Naive thymus-derived CD4-positive, alpha-beta T cell (primary cell): ENCODE measurements at regions not wholly inside any gene's neighbourhood (a gene's known extent, or its start where the extent isn't known, plus 50 kb on each side); places are given as distances from the start of the nearest gene placed in this dataset.

Source experiments
- ATAC-seq: fragments of 150-1000 bp; cut with Tn5 transposase; 2 replicates; pipeline ENCODE4 v1.10.0; 2021; ENCODE audit warnings: mild to moderate bottlenecking, moderate library complexity
- CTCF ChIA-PET: fragments of 350-600 bp; sonication (Branson Sonifier 250); formaldehyde crosslinking; loops from one replicate; lab custom pipeline; 2021; ENCODE audit warnings: antibody characterized with exemption; lab: Charles Lee
- POLR2A ChIA-PET: fragments of 350-600 bp; sonication (Branson Sonifier 250); formaldehyde crosslinking; loops from one replicate; lab custom pipeline; 2021; ENCODE audit warnings: antibody characterized with exemption, inconsistent platforms; lab: Charles Lee
- DNase-seq, 9 donors: peaks; one replicate each; pipeline versions ENCODE4 v3.0.0 to v3.0.0-alpha.2; 2020 to 2022; ENCODE audit warnings: mixed read lengths in 1 of 9
- H3K27ac ChIP-seq: one replicate; pipeline ENCODE4 v1.7.0; 2013; ENCODE audit warnings: mild to moderate bottlenecking, low read depth, low read length, moderate library complexity
- H3K27me3 ChIP-seq, 2 donors: one replicate each; pipeline ENCODE4 v1.7.0; 2013; ENCODE audit warnings: low read length in 2 of 2, mild to moderate bottlenecking in 2 of 2, moderate library complexity in 2 of 2; ENCODE audit not compliant: control insufficient read depth in 2 of 2, insufficient read depth in 2 of 2
- H3K36me3 ChIP-seq, 3 experiments: 1 replicate in 2 of 3; 2 replicates in 1 of 3; pipeline ENCODE4 v1.7.0; 2013; ENCODE audit warnings: low read length in 3 of 3, mild to moderate bottlenecking in 3 of 3, moderate library complexity in 1 of 3; ENCODE audit not compliant: insufficient read depth in 3 of 3, control insufficient read depth in 2 of 3
- H3K4me1 ChIP-seq, 2 donors: one replicate each; pipeline ENCODE4 v1.7.0; 2013; ENCODE audit warnings: low read length in 2 of 2, mild to moderate bottlenecking in 2 of 2, moderate library complexity in 1 of 2; ENCODE audit not compliant: control insufficient read depth in 2 of 2, insufficient read depth in 2 of 2
- H3K4me3 ChIP-seq: 2 replicates; pipeline ENCODE4 v1.7.0; 2013; ENCODE audit warnings: mild to moderate bottlenecking, low read length
- H3K9me3 ChIP-seq, 3 experiments: 1 replicate in 2 of 3; 2 replicates in 1 of 3; pipeline ENCODE4 v1.7.0; 2013; ENCODE audit warnings: low read length in 3 of 3; ENCODE audit not compliant: control insufficient read depth in 2 of 3
- H3K27ac Mint-ChIP-seq, 9 donors: one replicate each; pipeline ENCODE4 v1.8.0; 2020 to 2022; ENCODE audit warnings: mixed read lengths in 9 of 9, mild to moderate bottlenecking in 8 of 9, moderate library complexity in 5 of 9, inconsistent platforms in 2 of 9
- H3K27me3 Mint-ChIP-seq, 5 donors: one replicate each; pipeline ENCODE4 v1.8.0; 2021 to 2022; ENCODE audit warnings: mixed read lengths in 5 of 5, mild to moderate bottlenecking in 1 of 5
- H3K36me3 Mint-ChIP-seq, 5 donors: one replicate each; pipeline ENCODE4 v1.8.0; 2020 to 2022; ENCODE audit warnings: mixed read lengths in 5 of 5, mild to moderate bottlenecking in 3 of 5, inconsistent platforms in 1 of 5
- H3K4me1 Mint-ChIP-seq, 7 donors: one replicate each; pipeline ENCODE4 v1.8.0; 2020 to 2022; ENCODE audit warnings: mixed read lengths in 7 of 7, mild to moderate bottlenecking in 3 of 7, inconsistent platforms in 1 of 7
- H3K4me3 Mint-ChIP-seq, 10 donors: one replicate each; pipeline ENCODE4 v1.8.0; 2020 to 2022; ENCODE audit warnings: mild to moderate bottlenecking in 10 of 10, mixed read lengths in 10 of 10, moderate library complexity in 6 of 10, inconsistent platforms in 2 of 10
- H3K9me3 Mint-ChIP-seq, 11 donors: one replicate each; pipeline ENCODE4 v1.8.0; 2020 to 2022; ENCODE audit warnings: mixed read lengths in 11 of 11, mild to moderate bottlenecking in 4 of 11, inconsistent platforms in 1 of 11, moderate library complexity in 1 of 11
- intact Hi-C, 2 donors: fragments of 100-400 bp; cut with micrococcal nuclease; formaldehyde crosslinking; loops; one replicate each; pipeline ENCODE4 v1.15.1; 2023

- no peaks in the 10 kb centered on the region for H3K4me1 ChIP-seq
- ChIA-PET POLR2A (no interaction called here), CTCF (no interaction called here)
- H3K27me3 ChIP-seq = no peaks in the 10 kb centered on the region
- no peaks in the 10 kb centered on the region for H3K36me3 ChIP-seq
- intact Hi-C loops = no loop called here
- H3K9me3 Mint-ChIP-seq = peaks cover 0 to 1% (median 0%) of the 10 kb centered on the region in 11 donors
- no peak overlapping the region for H3K4me3 Mint-ChIP-seq
- DNase-seq (no peak), ATAC-seq (no peak)
- H3K27me3 Mint-ChIP-seq = peaks cover 6 to 28% (median 11%) of the 10 kb centered on the region in 5 donors
- no peak overlapping the region for H3K27ac Mint-ChIP-seq
- H3K27ac ChIP-seq = no peak overlapping the region
- H3K36me3 Mint-ChIP-seq = no peaks in the 10 kb centered on the region
- no peaks in the 10 kb centered on the region for H3K9me3 ChIP-seq
- H3K4me1 Mint-ChIP-seq = no peaks in the 10 kb centered on the region
- H3K4me3 ChIP-seq = no peak overlapping the region
Measured at GRCh38 chr16:26525856-26526255, 540.9 kb upstream of the C16orf82 start.

GRCh38 chr16:26526633-26527032, 540.1 kb upstream of the C16orf82 start:
- Histone ChIP-seq H3K9me3 (no peaks in the 10 kb centered on the region), H3K27ac (no peak overlapping the region), H3K36me3 (no peaks in the 10 kb centered on the region), H3K27me3 (no peaks in the 10 kb centered on the region), H3K4me3 (no peak overlapping the region), H3K4me1 (no peaks in the 10 kb centered on the region)
- Mint-ChIP-seq H3K4me3 (no peak overlapping the region), H3K27ac (no peak overlapping the region), H3K4me1 (no peaks in the 10 kb centered on the region), H3K9me3 (peaks cover 0 to 1% (median 0%) of the 10 kb centered on the region in 11 donors), H3K36me3 (no peaks in the 10 kb centered on the region), H3K27me3 (peaks cover 6 to 25% (median 11%) of the 10 kb centered on the region in 5 donors)
- POLR2A ChIA-PET = no interaction called here
- no peak for DNase-seq
- CTCF ChIA-PET = no interaction called here
- ATAC-seq = no peak
- intact Hi-C loops = no loop called here

- Mint-ChIP-seq H3K4me1 (no peaks in the 10 kb centered on the region), H3K27me3 (peaks cover 5 to 33% (median 11%) of the 10 kb centered on the region in 5 donors), H3K9me3 (peaks cover 0 to 1% (median 0%) of the 10 kb centered on the region in 11 donors), H3K27ac (no peak overlapping the region), H3K36me3 (no peaks in the 10 kb centered on the region), H3K4me3 (no peak overlapping the region)
- no peaks in the 10 kb centered on the region for H3K36me3 ChIP-seq
- CTCF ChIA-PET = no interaction called here
- no peaks in the 10 kb centered on the region for H3K9me3 ChIP-seq
- POLR2A ChIA-PET = no interaction called here
- intact Hi-C loops = no loop called here
- no peak overlapping the region for H3K4me3 ChIP-seq
- no peak overlapping the region for H3K27ac ChIP-seq
- no peaks in the 10 kb centered on the region for H3K4me1 ChIP-seq
- DNase-seq (no peak), ATAC-seq (no peak)
- H3K27me3 ChIP-seq = no peaks in the 10 kb centered on the region
Measured at GRCh38 chr16:26530584-26531289, 536.0 kb upstream of the C16orf82 start.

- no peak overlapping the region for H3K4me3 Mint-ChIP-seq
- ChIA-PET POLR2A (no interaction called here), CTCF (no interaction called here)
Measured at GRCh38 chr16:26531290-26531730, 535.4 kb upstream of the C16orf82 start.

GRCh38 chr16:26532456-26532855, 534.3 kb upstream of the C16orf82 start:
- Mint-ChIP-seq H3K36me3 (no peaks in the 10 kb centered on the region), H3K27me3 (peaks cover 2 to 39% (median 3%) of the 10 kb centered on the region in 5 donors), H3K4me3 (no peak overlapping the region), H3K4me1 (no peaks in the 10 kb centered on the region), H3K27ac (no peak overlapping the region), H3K9me3 (no peaks in the 10 kb centered on the region)
- no peaks in the 10 kb centered on the region for H3K27me3 ChIP-seq
- DNase-seq = no peak
- ChIA-PET CTCF (no interaction called here), POLR2A (no interaction called here)
- no peak overlapping the region for H3K4me3 ChIP-seq
- H3K4me1 ChIP-seq = no peaks in the 10 kb centered on the region
- ATAC-seq = no peak
- H3K36me3 ChIP-seq = no peaks in the 10 kb centered on the region
- no peak overlapping the region for H3K27ac ChIP-seq
- intact Hi-C loops = no loop called here
- H3K9me3 ChIP-seq = no peaks in the 10 kb centered on the region

More at GRCh38 chr16:26531290-26531730, 535.4 kb upstream of the C16orf82 start:
- Histone ChIP-seq H3K36me3 (no peaks in the 10 kb centered on the region), H3K4me3 (no peak overlapping the region), H3K4me1 (no peaks in the 10 kb centered on the region), H3K27ac (no peak overlapping the region), H3K9me3 (no peaks in the 10 kb centered on the region), H3K27me3 (no peaks in the 10 kb centered on the region)
- Mint-ChIP-seq H3K27me3 (peaks cover 3 to 32% (median 7%) of the 10 kb centered on the region in 5 donors), H3K36me3 (no peaks in the 10 kb centered on the region), H3K9me3 (no peaks in the 10 kb centered on the region), H3K4me1 (no peaks in the 10 kb centered on the region), H3K27ac (no peak overlapping the region)
- intact Hi-C loops = no loop called here
- DNase-seq (no peak), ATAC-seq (no peak)

GRCh38 chr16:26542198-26542597, 524.5 kb upstream of the C16orf82 start:
- intact Hi-C loops = no loop called here
- CTCF ChIA-PET = no interaction called here
- H3K27ac Mint-ChIP-seq = no peak overlapping the region

GRCh38 chr16:26546573-26546972, 520.2 kb upstream of the C16orf82 start:
- POLR2A ChIA-PET = no interaction called here
- Histone ChIP-seq H3K27me3 (no peaks in the 10 kb centered on the region), H3K36me3 (no peaks in the 10 kb centered on the region), H3K4me3 (no peak overlapping the region), H3K9me3 (no peaks in the 10 kb centered on the region), H3K4me1 (no peaks in the 10 kb centered on the region), H3K27ac (no peak overlapping the region)
- Mint-ChIP-seq H3K9me3 (no peaks in the 10 kb centered on the region), H3K36me3 (no peaks in the 10 kb centered on the region), H3K27me3 (peaks cover 4 to 28% (median 5%) of the 10 kb centered on the region in 5 donors), H3K4me1 (peaks cover 0 to 2% (median 0%) of the 10 kb centered on the region in 7 donors), H3K4me3 (no peak overlapping the region), H3K27ac (no peak overlapping the region)
- CTCF ChIA-PET = no interaction called here
- no peak for DNase-seq
- intact Hi-C loops = no loop called here
- ATAC-seq = no peak

More at GRCh38 chr16:26542198-26542597, 524.5 kb upstream of the C16orf82 start:
- ATAC-seq (no peak), DNase-seq (no peak)
- peaks cover 0 to 13% (median 5%) of the 10 kb centered on the region in 5 donors for H3K27me3 Mint-ChIP-seq
- no peaks in the 10 kb centered on the region for H3K4me1 ChIP-seq
- no peak overlapping the region for H3K4me3 ChIP-seq
- POLR2A ChIA-PET = no interaction called here
- no peaks in the 10 kb centered on the region for H3K9me3 ChIP-seq
- H3K4me3 Mint-ChIP-seq = no peak overlapping the region
- H3K9me3 Mint-ChIP-seq = no peaks in the 10 kb centered on the region
- no peaks in the 10 kb centered on the region for H3K27me3 ChIP-seq
- no peaks in the 10 kb centered on the region for H3K4me1 Mint-ChIP-seq
- H3K27ac ChIP-seq = no peak overlapping the region
- H3K36me3 Mint-ChIP-seq = no peaks in the 10 kb centered on the region
- H3K36me3 ChIP-seq = no peaks in the 10 kb centered on the region
